Stomach (tissue), 8 donors: ENCODE measurements at regions not wholly inside any gene's neighbourhood (a gene's known extent, or its start where the extent isn't known, plus 50 kb on each side); places are given as distances from the start of the nearest gene placed in this dataset.

Experiments used
- DNase-seq, 2 donors: peaks; one replicate each; pipeline versions ENCODE4 v3.0.0 to v3.0.0-alpha.2; 2013 to 2019
- H3K27ac ChIP-seq, 5 donors: fragments of 200-600 bp in 4 of 5; sonication (generic) in 4 of 5; one replicate each; pipeline ENCODE4 v1.5.1; 2013 to 2019; ENCODE audit warnings: mild to moderate bottlenecking in 1 of 5, moderate library complexity in 1 of 5
- H3K27me3 ChIP-seq, 3 donors: fragments of 200-600 bp; sonication (generic); one replicate each; pipeline ENCODE4 v1.5.1; 2017 to 2019; ENCODE audit warnings: mixed run types in 1 of 3
- H3K36me3 ChIP-seq, 4 donors: fragments of 200-600 bp; sonication (generic); 1 replicate in 3 of 4; 2 replicates in 1 of 4; pipeline ENCODE4 v1.5.1; 2016 to 2019
- H3K4me1 ChIP-seq, 4 donors: fragments of 200-600 bp; sonication (generic); one replicate each; pipeline ENCODE4 v1.5.1; 2016 to 2019
- H3K4me3 ChIP-seq, 4 donors: fragments of 200-600 bp; sonication (generic) in 3 of 4; one replicate each; pipeline ENCODE4 v1.5.1; 2016 to 2019; ENCODE audit warnings: mild to moderate bottlenecking in 1 of 4
- H3K9me3 ChIP-seq, 4 donors: fragments of 200-600 bp; sonication (generic); one replicate each; pipeline ENCODE4 v1.5.1; 2016 to 2019
- CTCF ChIP-seq, 7 experiments: fragments of 450-650 bp in 4 of 7; fragments of 200-600 bp in 3 of 7; sonication (generic) in 3 of 7; IDR thresholded peaks; one replicate each; pipeline ENCODE4 v1.5.1; 2016 to 2019; ENCODE audit warnings: antibody characterized with exemption in 7 of 7, control low read depth in 2 of 7, mild to moderate bottlenecking in 1 of 7
- EP300 ChIP-seq: sonication (generic); formaldehyde crosslinking; IDR thresholded peaks from one replicate; pipeline ENCODE4 v1.6.1; 2017; ENCODE audit warnings: antibody characterized with exemption
- POLR2A ChIP-seq, 4 donors: fragments of 450-650 bp; IDR thresholded peaks; one replicate each; pipeline ENCODE4 v1.6.1; 2016; ENCODE audit warnings: antibody characterized with exemption in 4 of 4, control low read depth in 2 of 4, mild to moderate bottlenecking in 1 of 4, moderate library complexity in 1 of 4
- POLR2AphosphoS5 ChIP-seq, 3 donors: sonication (generic); formaldehyde crosslinking; IDR thresholded peaks; one replicate each; pipeline ENCODE4 v1.6.1; 2016; ENCODE audit warnings: antibody characterized with exemption in 3 of 3
- WGBS, 5 donors: extraction: QIAGEN DNeasy Blood & Tissue Kit in 3 of 5; methylation state at CpG; one replicate each; pipeline versions ENCODE4 v1.1.5 to v1.1.7; 2013 to 2018; 5-methylcytosine and 5-hydroxymethylcytosine counted together
- intact Hi-C: fragments of 100-400 bp; cut with DNase I; formaldehyde crosslinking; loops from one replicate; pipeline ENCODE4 v1.15.1; 2023; ENCODE audit warnings: low total_unique reads
- donor health status: healthy with polysubstance abuse.
- donor health status: Bipolar disorder and iron deficiency.
- donor health status: healthy.

GRCh38 chr20:41903586-41903985 lies 285.4 kb upstream of the CHD6 start:
- Histone ChIP-seq H3K36me3 (no peaks in the 10 kb centered on the region), H3K27ac (no peak overlapping the region), H3K27me3 (peaks cover 0 to 16% (median 0%) of the 10 kb centered on the region in 3 donors), H3K4me3 (no peak overlapping the region), H3K4me1 (no peaks in the 10 kb centered on the region), H3K9me3 (no peaks in the 10 kb centered on the region)
- TF ChIP-seq POLR2A (IDR thresholded peaks at IDR 0.05): no peak
- TF ChIP-seq CTCF (IDR thresholded peaks at IDR 0.05): no peak
- TF ChIP-seq POLR2AphosphoS5 (IDR thresholded peaks at IDR 0.05): no peak
- no peak for TF ChIP-seq EP300
- intact Hi-C loops: no loop called here
- 56 to 80% (median 60%) methylated on average over 4 of the region's 4 CpGs for WGBS, 5 donors
- peak in 1 of 2 donors; percentile 20 for DNase-seq

GRCh38 chr20:41902346-41902745 lies 284.2 kb upstream of the CHD6 start:
- Histone ChIP-seq H3K36me3 (no peaks in the 10 kb centered on the region), H3K27ac (no peak overlapping the region), H3K4me3 (no peak overlapping the region), H3K9me3 (no peaks in the 10 kb centered on the region), H3K27me3 (peaks cover 0 to 20% (median 0%) of the 10 kb centered on the region in 3 donors), H3K4me1 (no peaks in the 10 kb centered on the region)
- DNase-seq: no peak
- TF ChIP-seq POLR2AphosphoS5 (IDR thresholded peaks at IDR 0.05): no peak
- TF ChIP-seq EP300: no peak
- TF ChIP-seq CTCF (IDR thresholded peaks at IDR 0.05): no peak
- TF ChIP-seq POLR2A (IDR thresholded peaks at IDR 0.05): no peak
- intact Hi-C loops: no loop called here
- WGBS, 5 donors: 74 to 81% (median 78%) methylated on average over 4 of the region's 4 CpGs

- no peaks in the 10 kb centered on the region for H3K4me1 ChIP-seq
- no peaks in the 10 kb centered on the region for H3K9me3 ChIP-seq
- intact Hi-C loops: no loop called here
- H3K36me3 ChIP-seq: no peaks in the 10 kb centered on the region
- no peak for TF ChIP-seq POLR2A (IDR thresholded peaks at IDR 0.05)
- TF ChIP-seq CTCF (IDR thresholded peaks at IDR 0.05): no peak
- no peak for TF ChIP-seq EP300
- no peak for TF ChIP-seq POLR2AphosphoS5 (IDR thresholded peaks at IDR 0.05)
- no peak overlapping the region for H3K4me3 ChIP-seq
- peaks cover 0 to 24% (median 0%) of the 10 kb centered on the region in 3 donors for H3K27me3 ChIP-seq
- no peak overlapping the region for H3K27ac ChIP-seq
- 63 to 77% (median 64%) methylated on average over 4 of the region's 4 CpGs for WGBS, 5 donors
- DNase-seq: no peak
Measured at GRCh38 chr20:41900201-41900691, 282.1 kb upstream of the CHD6 start.

GRCh38 chr20:41897708-41898107 lies 279.5 kb upstream of the CHD6 start:
- H3K27me3 ChIP-seq: peaks cover 0 to 29% (median 0%) of the 10 kb centered on the region in 3 donors

More at GRCh38 chr20:41897708-41898107, 279.5 kb upstream of the CHD6 start:
- Histone ChIP-seq H3K4me3 (no peak overlapping the region), H3K36me3 (no peaks in the 10 kb centered on the region), H3K27ac (no peak overlapping the region), H3K4me1 (no peaks in the 10 kb centered on the region), H3K9me3 (no peaks in the 10 kb centered on the region)
- WGBS, 5 donors: 64 to 72% (median 71%) methylated on average over 5 of the region's 5 CpGs
- no peak for DNase-seq
- intact Hi-C loops: no loop called here
- TF ChIP-seq POLR2A (IDR thresholded peaks at IDR 0.05) (no peak), POLR2AphosphoS5 (IDR thresholded peaks at IDR 0.05) (no peak), CTCF (IDR thresholded peaks at IDR 0.05) (no peak), EP300 (no peak)
